ENCODE measurements at regions not wholly inside any gene's neighbourhood (a gene's known extent, or its start where the extent isn't known, plus 50 kb on each side); places are given as distances from the start of the nearest gene placed in this dataset.

GRCh38 chr4:24650849-24651640, 66.7 kb upstream of the DHX15 start:
- TF ChIP-seq Cebpa-rat (IDR thresholded peaks at IDR 0.05), result no peak
- no peaks in the 10 kb centered on the region for H3K27me3 ChIP-seq
- no peak overlapping the region for H3K27ac ChIP-seq
- no peak overlapping the region for H3K9ac ChIP-seq
- no peaks in the 10 kb centered on the region for H3K36me3 ChIP-seq
- H3K4me3 ChIP-seq, result no peak overlapping the region
- no peaks in the 10 kb centered on the region for H3K9me3 ChIP-seq
- H3K4me1 ChIP-seq, result peaks cover 15% of the 10 kb centered on the region
- no peak overlapping the region for H3K4me2 ChIP-seq
- no peaks in the 10 kb centered on the region for H4K20me1 ChIP-seq

- TF ChIP-seq Cebpa-rat (IDR thresholded peaks at IDR 0.05), result no peak
- H4K20me1 ChIP-seq, result peaks cover 22% of the 10 kb centered on the region
- H3K9me3 ChIP-seq, result no peaks in the 10 kb centered on the region
- no peak overlapping the region for H3K4me3 ChIP-seq
- no peak overlapping the region for H3K27ac ChIP-seq
- H3K4me1 ChIP-seq, result peaks cover 34% of the 10 kb centered on the region
- 0 out of 2 replicates have a peak overlapping the region, but pooled peaks have one; percentile 24 for H3K4me2 ChIP-seq
- H3K9ac ChIP-seq, result no peak overlapping the region
- H3K36me3 ChIP-seq, result no peaks in the 10 kb centered on the region
- H3K27me3 ChIP-seq, result peaks cover 16% of the 10 kb centered on the region
These were observed 71.0 kb upstream of the DHX15 start for GRCh38 chr4:24655326-24655725.

- Histone ChIP-seq H3K4me1 (peaks cover 34% of the 10 kb centered on the region), H3K27ac (no peak overlapping the region), H3K36me3 (no peaks in the 10 kb centered on the region), H3K4me3 (no peak overlapping the region), H3K27me3 (peaks cover 18% of the 10 kb centered on the region), H3K4me2 (peak overlapping the region; percentile 24), H3K9ac (no peak overlapping the region), H4K20me1 (peaks cover 22% of the 10 kb centered on the region), H3K9me3 (no peaks in the 10 kb centered on the region)
- TF ChIP-seq Cebpa-rat (IDR thresholded peaks at IDR 0.05), result no peak
These were observed 71.6 kb upstream of the DHX15 start for GRCh38 chr4:24655971-24656370.

GRCh38 chr4:24656906-24657305, 72.6 kb upstream of the DHX15 start:
- Histone ChIP-seq H3K36me3 (no peaks in the 10 kb centered on the region), H4K20me1 (peaks cover 22% of the 10 kb centered on the region), H3K27ac (no peak overlapping the region), H3K4me3 (no peak overlapping the region), H3K4me1 (peaks cover 34% of the 10 kb centered on the region), H3K4me2 (no peak overlapping the region), H3K9me3 (no peaks in the 10 kb centered on the region), H3K27me3 (peaks cover 18% of the 10 kb centered on the region), H3K9ac (no peak overlapping the region)
- no peak for TF ChIP-seq Cebpa-rat (IDR thresholded peaks at IDR 0.05)

DNA sequence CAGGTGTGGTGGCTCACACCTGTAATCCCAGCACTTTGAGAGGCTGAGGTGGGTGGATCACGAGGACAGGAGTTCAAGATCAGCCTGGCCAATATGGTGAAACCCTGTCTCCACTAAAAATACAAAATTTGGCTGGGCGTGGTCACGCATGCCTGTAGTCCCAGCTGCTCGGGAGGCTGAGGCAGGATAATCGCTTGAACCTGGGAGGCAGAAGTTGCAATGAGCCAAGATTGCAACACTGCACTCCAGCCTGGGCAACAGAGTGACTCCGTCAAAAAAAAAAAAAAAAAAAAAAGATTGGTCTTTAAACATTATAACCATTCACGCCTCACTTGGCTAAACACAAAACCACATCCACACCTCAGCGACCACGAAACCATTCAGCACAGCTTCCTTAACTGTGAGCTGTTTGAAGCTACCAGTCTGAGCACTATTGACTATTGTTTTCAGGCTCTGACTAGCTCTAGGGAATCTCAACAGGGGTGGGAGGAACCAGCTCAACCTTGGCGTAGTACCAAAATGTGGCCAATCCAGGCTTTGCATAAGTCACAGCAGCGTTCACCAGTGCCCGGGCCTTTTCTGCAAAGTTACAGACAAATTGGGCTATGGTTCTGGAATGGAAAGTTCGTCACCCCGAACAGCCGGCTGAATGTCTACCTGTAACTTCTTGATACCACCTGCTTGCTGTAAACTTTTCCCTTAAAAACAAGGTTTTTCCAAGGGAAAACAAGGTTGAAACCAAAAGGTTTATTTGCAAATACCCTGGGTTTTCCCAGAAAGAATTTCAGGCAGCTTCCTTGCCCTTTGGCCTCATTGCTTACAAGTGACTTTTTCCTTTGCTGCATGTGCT, 73.6 kb upstream of the DHX15 start:
- Histone ChIP-seq H3K9me3 (no peaks in the 10 kb centered on the region), H3K4me1 (peaks cover 40% of the 10 kb centered on the region), H3K4me2 (peak overlapping the region; percentile 59), H4K20me1 (peaks cover 22% of the 10 kb centered on the region), H3K9ac (no peak overlapping the region), H3K36me3 (no peaks in the 10 kb centered on the region), H3K27ac (no peak overlapping the region), H3K27me3 (peaks cover 18% of the 10 kb centered on the region), H3K4me3 (no peak overlapping the region)
- TF ChIP-seq Cebpa-rat (IDR thresholded peaks at IDR 0.05), result peak; percentile 94

- Histone ChIP-seq H4K20me1 (peaks cover 22% of the 10 kb centered on the region), H3K9me3 (no peaks in the 10 kb centered on the region), H3K4me1 (peaks cover 40% of the 10 kb centered on the region), H3K27me3 (peaks cover 18% of the 10 kb centered on the region), H3K27ac (no peak overlapping the region), H3K36me3 (no peaks in the 10 kb centered on the region), H3K4me3 (no peak overlapping the region), H3K9ac (no peak overlapping the region), H3K4me2 (no peak overlapping the region)
- TF ChIP-seq Cebpa-rat (IDR thresholded peaks at IDR 0.05), result no peak
These were observed 75.0 kb upstream of the DHX15 start for GRCh38 chr4:24659241-24659961.

- Histone ChIP-seq H3K4me1 (peaks cover 25% of the 10 kb centered on the region), H3K4me2 (peak overlapping the region; percentile 36; the same call in 1 of the 2 replicates), H3K27me3 (peaks cover 18% of the 10 kb centered on the region), H3K36me3 (no peaks in the 10 kb centered on the region), H4K20me1 (peaks cover 22% of the 10 kb centered on the region), H3K27ac (no peak overlapping the region), H3K4me3 (no peak overlapping the region), H3K9ac (no peak overlapping the region), H3K9me3 (no peaks in the 10 kb centered on the region)
- TF ChIP-seq Cebpa-rat (IDR thresholded peaks at IDR 0.05), result no peak
These were observed 77.7 kb upstream of the DHX15 start for GRCh38 chr4:24662056-24662455.

GRCh38 chr4:24662542-24662941, 78.2 kb upstream of the DHX15 start:
- peaks cover 21% of the 10 kb centered on the region for H4K20me1 ChIP-seq
- H3K9ac ChIP-seq, result no peak overlapping the region
- no peak for TF ChIP-seq Cebpa-rat (IDR thresholded peaks at IDR 0.05)
- H3K4me2 ChIP-seq, result peak overlapping the region; percentile 36; the same call in 1 of the 2 replicates
- H3K4me1 ChIP-seq, result peaks cover 21% of the 10 kb centered on the region
- H3K4me3 ChIP-seq, result no peak overlapping the region
- no peak overlapping the region for H3K27ac ChIP-seq
- peaks cover 18% of the 10 kb centered on the region for H3K27me3 ChIP-seq
- no peaks in the 10 kb centered on the region for H3K9me3 ChIP-seq
- no peaks in the 10 kb centered on the region for H3K36me3 ChIP-seq

- H3K9me3 ChIP-seq, result no peaks in the 10 kb centered on the region
- H3K27ac ChIP-seq, result no peak overlapping the region
- H4K20me1 ChIP-seq, result no peaks in the 10 kb centered on the region
- H3K27me3 ChIP-seq, result peaks cover 6% of the 10 kb centered on the region; the same call in 1 of the 2 replicates
- H3K9ac ChIP-seq, result no peak overlapping the region
- no peak for TF ChIP-seq Cebpa-rat (IDR thresholded peaks at IDR 0.05)
- peaks cover 6% of the 10 kb centered on the region for H3K4me1 ChIP-seq
- no peak overlapping the region for H3K4me2 ChIP-seq
- no peaks in the 10 kb centered on the region for H3K36me3 ChIP-seq
- H3K4me3 ChIP-seq, result no peak overlapping the region
These were observed 80.6 kb upstream of the DHX15 start for GRCh38 chr4:24664956-24665355.

Data from BLaER1 (cell line).